Fibroblast of the aortic adventitia (primary cell): ENCODE measurements at regions not wholly inside any gene's neighbourhood (a gene's known extent, or its start where the extent isn't known, plus 50 kb on each side); places are given as distances from the start of the nearest gene placed in this dataset.

Source experiments
- DNase-seq: peaks from one replicate; pipeline ENCODE4 v3.0.0-alpha.2; 2010; ENCODE audit warnings: low read depth
- H3K4me3 ChIP-seq: 2 replicates; pipeline ENCODE4 v1.5.1; 2011; ENCODE audit warnings: low read depth, mild to moderate bottlenecking, control low read depth, low read length, moderate library complexity
- CTCF ChIP-seq: IDR thresholded peaks from 2 replicates; pipeline ENCODE4 v1.5.1; 2011; ENCODE audit warnings: mild to moderate bottlenecking, low read length, control low read depth, inconsistent platforms; ENCODE audit not compliant: insufficient read depth

- H3K4me3 ChIP-seq, result no peak overlapping the region
- TF ChIP-seq CTCF, result no peak
- DNase-seq, result no peak
Measured at GRCh38 chr5:105414067-105414466, 1851.5 kb upstream of the NUDT12 start.

DNA sequence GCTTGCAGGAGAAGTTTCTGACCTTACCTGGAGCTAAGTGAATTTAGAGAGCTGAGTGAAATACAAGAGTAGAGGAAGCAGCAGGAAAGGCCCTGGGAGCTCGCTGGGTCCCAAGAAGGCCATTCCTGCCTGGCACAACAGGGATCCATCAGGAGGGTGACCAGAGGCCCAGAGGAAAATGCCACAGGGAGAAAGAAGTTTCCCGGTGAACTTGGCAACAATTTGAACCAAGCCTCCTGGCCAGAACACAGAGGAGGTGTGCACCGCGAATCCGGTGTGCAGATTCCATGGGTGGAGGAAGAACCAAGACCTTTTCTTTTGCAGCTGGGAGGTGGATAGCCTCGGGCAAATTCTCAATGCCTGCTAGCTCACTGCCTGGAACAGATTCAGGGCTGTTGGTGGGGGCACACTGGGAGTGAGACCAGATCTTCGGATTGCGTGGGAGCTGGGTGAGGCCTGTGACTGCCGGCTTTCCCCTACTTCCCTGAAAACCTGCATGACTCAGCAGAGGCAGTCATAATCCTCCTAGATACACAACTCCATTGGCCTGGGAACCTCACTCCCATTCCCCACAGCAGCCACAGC is 1850.9 kb upstream of the NUDT12 start:
- no peak overlapping the region for H3K4me3 ChIP-seq
- no peak for DNase-seq
- no peak for TF ChIP-seq CTCF

- no peak overlapping the region for H3K4me3 ChIP-seq
- no peak for DNase-seq
Measured at GRCh38 chr5:105409695-105410094, 1847.1 kb upstream of the NUDT12 start.

GRCh38 chr5:105407200-105407599 is 1844.6 kb upstream of the NUDT12 start:
- H3K4me3 ChIP-seq, result no peak overlapping the region
- no peak for DNase-seq
- TF ChIP-seq CTCF, result no peak

More at GRCh38 chr5:105409695-105410094, 1847.1 kb upstream of the NUDT12 start:
- no peak for TF ChIP-seq CTCF

DNA sequence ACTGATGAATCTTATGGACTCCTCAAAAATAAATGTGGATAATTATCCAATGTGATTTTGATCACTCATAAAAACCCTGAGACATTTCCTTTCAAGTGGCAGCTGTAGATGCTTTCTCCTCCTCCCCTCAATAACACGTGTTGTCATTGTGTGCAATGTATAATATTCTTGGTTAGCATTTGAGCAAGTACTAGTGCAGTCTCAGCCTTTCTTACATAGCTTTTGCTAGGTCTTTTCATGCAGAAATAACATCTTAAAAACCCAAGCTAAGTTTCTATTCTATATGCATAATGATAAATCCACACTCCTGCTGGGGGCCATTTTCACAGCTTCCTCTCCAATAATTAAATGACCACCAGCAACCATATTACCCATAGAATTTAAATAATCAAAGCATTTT is 1835.2 kb upstream of the NUDT12 start:
- H3K4me3 ChIP-seq, result no peak overlapping the region
- no peak for DNase-seq
- no peak for TF ChIP-seq CTCF

- DNase-seq, result no peak
- no peak overlapping the region for H3K4me3 ChIP-seq
- TF ChIP-seq CTCF, result no peak
Measured at GRCh38 chr5:105392710-105393149, 1830.1 kb upstream of the NUDT12 start.

GRCh38 chr5:105392122-105392709 is 1829.6 kb upstream of the NUDT12 start:
- TF ChIP-seq CTCF, result no peak
- H3K4me3 ChIP-seq, result no peak overlapping the region
- DNase-seq, result no peak
